Neutrophil (primary cell): ENCODE measurements at regions not wholly inside any gene's neighbourhood (a gene's known extent, or its start where the extent isn't known, plus 50 kb on each side); places are given as distances from the start of the nearest gene placed in this dataset.

Experiments used
- H3K27ac ChIP-seq: fragments of 200-600 bp; sonication (generic); 2 replicates; pipeline ENCODE4 v1.5.1; 2016; ENCODE audit warnings: mild to moderate bottlenecking, moderate library complexity
- H3K27me3 ChIP-seq: fragments of 200-600 bp; sonication (generic); 2 replicates; pipeline ENCODE4 v1.6.0; 2016; ENCODE audit warnings: mild to moderate bottlenecking
- H3K36me3 ChIP-seq: fragments of 200-600 bp; sonication (generic); 2 replicates; pipeline ENCODE4 v1.5.1; 2017
- H3K4me1 ChIP-seq, 2 experiments: fragments of 200-600 bp in 1 of 2; sonication (generic) in 1 of 2; 1 replicate in 1 of 2; 2 replicates in 1 of 2; pipeline versions ENCODE4 v1.5.1 to v1.6.1; 2013 to 2016; ENCODE audit warnings: low read depth in 1 of 2, low read length in 1 of 2, mild to moderate bottlenecking in 1 of 2, moderate library complexity in 1 of 2; ENCODE audit not compliant: control insufficient read depth in 1 of 2, insufficient read depth in 1 of 2
- H3K4me3 ChIP-seq, 2 experiments: fragments of 200-600 bp in 1 of 2; sonication (generic) in 1 of 2; 1 replicate in 1 of 2; 2 replicates in 1 of 2; pipeline ENCODE4 v1.5.1; 2013 to 2016; ENCODE audit warnings: low read depth in 1 of 2, low read length in 1 of 2, mild to moderate bottlenecking in 1 of 2, moderate library complexity in 1 of 2
- H3K9me3 ChIP-seq: fragments of 200-600 bp; sonication (generic); 2 replicates; pipeline ENCODE4 v1.5.1; 2016
- TF ChIP-seq, protein P1 (sequence below): fragments of 200-600 bp; sonication (generic); IDR thresholded peaks from 2 replicates; pipeline ENCODE4 v1.5.1; 2016; ENCODE audit warnings: antibody characterized with exemption

DNA sequence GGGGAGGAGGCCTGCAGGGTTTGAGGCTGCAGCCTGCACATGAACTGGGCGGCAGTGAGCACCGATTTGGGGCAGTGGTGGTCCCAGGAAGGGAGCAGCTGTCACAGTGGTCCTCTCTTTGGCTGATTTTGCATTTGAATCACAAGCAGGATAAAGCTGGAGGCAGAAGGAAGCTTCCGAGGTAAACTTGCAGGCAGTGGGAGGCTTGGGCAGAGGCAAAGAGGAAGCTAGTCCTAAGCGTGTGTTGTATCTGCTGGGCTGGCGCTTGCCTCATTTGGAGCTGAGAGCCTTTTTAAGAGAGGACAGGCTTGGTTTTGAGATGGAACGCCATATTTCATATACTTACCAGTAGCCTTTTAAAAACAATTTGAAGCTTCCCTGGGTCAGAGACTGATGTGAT lies 177.2 kb upstream of the PODXL start:
- Histone ChIP-seq H3K9me3 (no peaks in the 10 kb centered on the region), H3K4me1 (no peaks in the 10 kb centered on the region), H3K36me3 (no peaks in the 10 kb centered on the region), H3K27ac (no peak overlapping the region), H3K4me3 (no peak overlapping the region), H3K27me3 (no peaks in the 10 kb centered on the region)
- TF ChIP-seq, protein P1, sequence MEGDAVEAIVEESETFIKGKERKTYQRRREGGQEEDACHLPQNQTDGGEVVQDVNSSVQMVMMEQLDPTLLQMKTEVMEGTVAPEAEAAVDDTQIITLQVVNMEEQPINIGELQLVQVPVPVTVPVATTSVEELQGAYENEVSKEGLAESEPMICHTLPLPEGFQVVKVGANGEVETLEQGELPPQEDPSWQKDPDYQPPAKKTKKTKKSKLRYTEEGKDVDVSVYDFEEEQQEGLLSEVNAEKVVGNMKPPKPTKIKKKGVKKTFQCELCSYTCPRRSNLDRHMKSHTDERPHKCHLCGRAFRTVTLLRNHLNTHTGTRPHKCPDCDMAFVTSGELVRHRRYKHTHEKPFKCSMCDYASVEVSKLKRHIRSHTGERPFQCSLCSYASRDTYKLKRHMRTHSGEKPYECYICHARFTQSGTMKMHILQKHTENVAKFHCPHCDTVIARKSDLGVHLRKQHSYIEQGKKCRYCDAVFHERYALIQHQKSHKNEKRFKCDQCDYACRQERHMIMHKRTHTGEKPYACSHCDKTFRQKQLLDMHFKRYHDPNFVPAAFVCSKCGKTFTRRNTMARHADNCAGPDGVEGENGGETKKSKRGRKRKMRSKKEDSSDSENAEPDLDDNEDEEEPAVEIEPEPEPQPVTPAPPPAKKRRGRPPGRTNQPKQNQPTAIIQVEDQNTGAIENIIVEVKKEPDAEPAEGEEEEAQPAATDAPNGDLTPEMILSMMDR = no peak

DNA sequence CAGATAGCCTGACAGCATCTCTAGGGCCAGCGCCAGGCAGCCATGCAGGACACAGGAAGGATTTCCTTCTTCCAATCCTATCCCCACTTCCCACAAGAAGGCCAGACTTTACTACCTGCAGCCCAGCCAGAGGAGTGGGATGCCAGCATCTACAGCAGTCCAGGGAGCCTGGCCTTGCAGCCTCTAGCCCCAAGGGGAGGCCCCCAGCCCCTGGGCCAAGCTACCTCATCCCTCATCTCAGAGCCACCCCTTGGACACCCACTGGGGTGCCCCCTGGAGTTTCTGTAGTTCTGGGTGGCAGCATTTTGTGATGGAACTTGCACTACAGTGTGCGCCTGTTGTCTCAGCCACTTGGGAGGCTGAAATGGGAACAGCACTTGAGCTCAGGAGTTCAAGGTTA lies 170.8 kb upstream of the PODXL start:
- Histone ChIP-seq H3K4me3 (no peak overlapping the region), H3K9me3 (no peaks in the 10 kb centered on the region), H3K27me3 (no peaks in the 10 kb centered on the region), H3K4me1 (no peaks in the 10 kb centered on the region), H3K27ac (no peak overlapping the region), H3K36me3 (no peaks in the 10 kb centered on the region)
- TF ChIP-seq, protein P1 = no peak

GRCh38 chr7:131726686-131727085 lies 170.3 kb upstream of the PODXL start:
- no peaks in the 10 kb centered on the region for H3K4me1 ChIP-seq
- no peak overlapping the region for H3K27ac ChIP-seq
- no peaks in the 10 kb centered on the region for H3K36me3 ChIP-seq
- no peaks in the 10 kb centered on the region for H3K9me3 ChIP-seq
- TF ChIP-seq, protein P1 = no peak
- H3K4me3 ChIP-seq = no peak overlapping the region
- H3K27me3 ChIP-seq = no peaks in the 10 kb centered on the region

DNA sequence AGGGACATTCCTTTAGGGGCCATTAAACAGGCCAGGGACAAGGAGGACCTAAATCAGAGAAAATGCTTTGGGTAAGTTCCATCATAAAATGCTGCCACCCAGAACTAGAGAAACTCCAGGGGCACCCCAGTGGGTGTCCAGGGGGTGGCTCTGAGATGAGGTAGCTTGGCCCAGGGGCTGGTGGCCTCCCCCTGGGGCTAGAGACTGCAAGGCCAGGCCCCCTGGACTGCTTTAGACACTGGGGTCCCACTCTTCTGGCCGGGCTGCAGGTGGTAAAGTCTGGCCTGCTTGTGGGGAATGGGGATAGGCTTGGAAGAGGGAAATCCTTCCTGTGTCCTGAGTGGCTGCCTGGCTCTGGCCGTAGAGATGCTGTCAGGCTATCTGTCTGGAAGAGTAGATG lies 169.6 kb upstream of the PODXL start:
- Histone ChIP-seq H3K4me1 (no peaks in the 10 kb centered on the region), H3K27ac (no peak overlapping the region), H3K36me3 (no peaks in the 10 kb centered on the region), H3K4me3 (no peak overlapping the region), H3K9me3 (no peaks in the 10 kb centered on the region), H3K27me3 (no peaks in the 10 kb centered on the region)
- TF ChIP-seq, protein P1 = no peak

DNA sequence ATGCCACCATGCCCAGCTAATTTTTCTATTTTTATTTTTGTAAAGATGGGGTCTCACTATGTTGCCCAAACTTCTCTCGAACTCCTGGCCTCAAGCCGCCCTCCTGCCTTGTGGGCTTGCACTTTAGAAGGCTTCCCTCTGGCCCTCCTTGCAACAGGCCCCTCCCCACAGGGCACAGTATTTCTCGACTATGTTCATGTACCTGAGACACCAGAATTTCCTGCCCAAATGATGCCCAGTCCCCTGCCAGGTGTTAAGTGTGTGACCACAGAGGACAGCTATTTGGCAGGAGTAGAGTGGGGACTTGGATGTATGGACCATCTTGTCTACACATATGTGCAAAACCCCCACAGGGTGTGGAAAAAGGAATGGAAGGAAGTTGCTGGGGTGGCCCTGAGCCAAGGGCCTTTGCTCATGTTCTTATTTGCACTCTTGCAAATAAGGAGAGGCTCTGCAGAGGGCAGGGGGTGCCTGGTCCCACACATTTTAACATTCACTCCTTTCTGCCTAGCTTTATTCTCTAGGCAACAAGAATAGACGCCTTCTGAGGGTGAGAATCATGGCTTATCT lies 168.4 kb upstream of the PODXL start:
- H3K27ac ChIP-seq = no peak overlapping the region
- no peaks in the 10 kb centered on the region for H3K27me3 ChIP-seq
- no peaks in the 10 kb centered on the region for H3K4me1 ChIP-seq
- TF ChIP-seq, protein P1 = no peak
- H3K9me3 ChIP-seq = no peaks in the 10 kb centered on the region
- no peaks in the 10 kb centered on the region for H3K36me3 ChIP-seq
- no peak overlapping the region for H3K4me3 ChIP-seq

DNA sequence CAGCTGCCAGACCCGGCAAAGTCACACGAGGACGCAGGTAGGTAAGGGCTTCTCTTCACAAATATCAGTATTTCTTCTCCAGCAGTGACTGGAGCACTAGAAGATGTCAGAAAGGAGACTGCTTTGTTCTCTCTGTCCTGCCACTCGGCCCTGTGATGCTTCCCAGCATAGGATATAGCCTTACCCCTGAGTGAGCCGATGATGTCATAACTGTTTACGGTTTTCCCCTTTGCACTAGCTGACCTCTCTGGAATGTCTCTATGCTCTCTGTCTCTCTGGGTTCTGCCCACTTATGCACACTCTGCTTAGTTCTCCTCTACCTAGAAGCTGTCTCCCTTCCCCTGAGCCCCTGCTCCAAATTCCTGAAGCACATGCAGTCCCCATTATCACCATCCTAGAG lies 167.5 kb upstream of the PODXL start:
- Histone ChIP-seq H3K27ac (no peak overlapping the region), H3K4me3 (no peak overlapping the region), H3K9me3 (no peaks in the 10 kb centered on the region), H3K27me3 (no peaks in the 10 kb centered on the region), H3K4me1 (no peaks in the 10 kb centered on the region), H3K36me3 (no peaks in the 10 kb centered on the region)
- TF ChIP-seq, protein P1 = no peak
